ENCODE measurements at regions not wholly inside any gene's neighbourhood (a gene's known extent, or its start where the extent isn't known, plus 50 kb on each side); places are given as distances from the start of the nearest gene placed in this dataset.
"Not testable (repeated sequence)": the region's sequence is repeated elsewhere in the genome, so short reads cannot be mapped to it uniquely, and the experiment has no call there.

DNA sequence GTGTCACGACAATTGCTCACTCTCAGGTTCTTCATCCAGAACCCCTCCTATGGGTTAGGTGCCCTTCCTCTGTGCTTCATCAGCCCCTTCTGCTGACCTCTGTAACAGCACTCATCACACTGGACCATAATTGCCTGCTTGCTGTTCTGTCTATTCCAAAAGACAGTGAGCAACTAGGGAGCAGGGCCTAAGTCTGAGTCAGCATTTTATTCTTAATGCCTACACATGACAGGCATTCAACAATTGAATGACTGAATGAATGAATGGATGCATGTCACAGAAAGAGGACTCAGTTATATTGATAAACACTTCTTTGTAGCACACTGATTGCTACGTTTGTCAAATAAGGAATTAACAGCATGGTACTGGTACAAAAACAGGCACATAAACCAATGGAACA is 317.0 kb downstream of the ZIC3 start:
- TF ChIP-seq, protein P1, sequence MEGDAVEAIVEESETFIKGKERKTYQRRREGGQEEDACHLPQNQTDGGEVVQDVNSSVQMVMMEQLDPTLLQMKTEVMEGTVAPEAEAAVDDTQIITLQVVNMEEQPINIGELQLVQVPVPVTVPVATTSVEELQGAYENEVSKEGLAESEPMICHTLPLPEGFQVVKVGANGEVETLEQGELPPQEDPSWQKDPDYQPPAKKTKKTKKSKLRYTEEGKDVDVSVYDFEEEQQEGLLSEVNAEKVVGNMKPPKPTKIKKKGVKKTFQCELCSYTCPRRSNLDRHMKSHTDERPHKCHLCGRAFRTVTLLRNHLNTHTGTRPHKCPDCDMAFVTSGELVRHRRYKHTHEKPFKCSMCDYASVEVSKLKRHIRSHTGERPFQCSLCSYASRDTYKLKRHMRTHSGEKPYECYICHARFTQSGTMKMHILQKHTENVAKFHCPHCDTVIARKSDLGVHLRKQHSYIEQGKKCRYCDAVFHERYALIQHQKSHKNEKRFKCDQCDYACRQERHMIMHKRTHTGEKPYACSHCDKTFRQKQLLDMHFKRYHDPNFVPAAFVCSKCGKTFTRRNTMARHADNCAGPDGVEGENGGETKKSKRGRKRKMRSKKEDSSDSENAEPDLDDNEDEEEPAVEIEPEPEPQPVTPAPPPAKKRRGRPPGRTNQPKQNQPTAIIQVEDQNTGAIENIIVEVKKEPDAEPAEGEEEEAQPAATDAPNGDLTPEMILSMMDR (IDR thresholded peaks at IDR 0.05; ENCODE audit: low read depth, low read length, missing control alignments) = no peak
- Histone ChIP-seq H3K27me3 (replicated peaks) (no peaks in the 10 kb centered on the region), H3K4me3 (ENCODE audit: low read depth, low read length) (no peak overlapping the region), H3K36me3 (replicated peaks) (no peaks in the 10 kb centered on the region), H3K27ac (no peak overlapping the region)
- in situ Hi-C loops (cut with HindIII; ENCODE audit: low pct_ligation_motif_present, low sequenced_read_pairs) = no loop called here
- DNase-seq = no peak

DNA sequence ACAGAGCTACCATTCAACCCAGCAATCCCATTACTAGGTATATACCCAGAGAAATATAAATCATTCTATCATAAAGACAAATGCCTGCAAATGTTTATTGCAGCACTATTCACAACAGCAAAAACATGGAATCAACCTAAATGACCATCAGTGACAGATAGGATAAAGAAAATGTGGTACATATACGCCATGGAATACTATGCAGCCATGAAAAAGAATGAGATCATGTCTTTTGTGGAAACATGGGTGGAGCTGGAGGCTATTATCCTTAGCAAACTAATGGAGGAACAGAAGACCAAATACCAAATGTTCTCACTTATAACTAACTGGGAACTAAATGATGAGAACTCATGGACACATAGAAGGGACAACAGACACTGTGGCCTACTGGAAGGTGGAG is 318.9 kb downstream of the ZIC3 start:
- H3K27me3 ChIP-seq (replicated peaks); H3K4me3 ChIP-seq (ENCODE audit: low read depth, low read length); H3K27ac ChIP-seq; in situ Hi-C loops (cut with HindIII; ENCODE audit: low pct_ligation_motif_present, low sequenced_read_pairs); H3K36me3 ChIP-seq (replicated peaks); DNase-seq: not testable (repeated sequence)

DNA sequence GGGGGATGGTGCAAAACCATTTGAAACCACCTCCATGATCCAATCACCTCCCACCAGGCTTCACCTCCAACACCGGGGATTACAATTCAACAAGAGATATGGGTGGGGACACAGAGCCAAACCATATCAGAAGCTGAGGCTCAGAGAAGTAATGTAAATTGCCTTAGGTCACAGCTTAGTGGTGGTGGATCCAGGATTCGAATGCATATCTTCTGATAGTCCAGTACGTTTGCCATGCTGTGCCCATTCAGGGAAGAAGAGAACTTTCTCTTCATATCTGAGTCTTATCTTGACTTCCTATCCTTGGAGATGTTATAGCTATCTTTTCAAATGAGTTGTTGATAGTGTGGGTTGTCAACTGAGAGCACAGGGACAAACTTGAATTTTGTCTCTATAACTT is 325.5 kb downstream of the ZIC3 start:
- Histone ChIP-seq H3K27me3 (replicated peaks) (no peaks in the 10 kb centered on the region), H3K27ac (no peak overlapping the region), H3K4me3 (ENCODE audit: low read depth, low read length) (no peak overlapping the region), H3K36me3 (replicated peaks) (no peaks in the 10 kb centered on the region)
- no peak for DNase-seq
- in situ Hi-C loops (cut with HindIII; ENCODE audit: low pct_ligation_motif_present, low sequenced_read_pairs) = no loop called here
- TF ChIP-seq, protein P1 (IDR thresholded peaks at IDR 0.05; ENCODE audit: low read depth, low read length, missing control alignments) = no peak

DNA sequence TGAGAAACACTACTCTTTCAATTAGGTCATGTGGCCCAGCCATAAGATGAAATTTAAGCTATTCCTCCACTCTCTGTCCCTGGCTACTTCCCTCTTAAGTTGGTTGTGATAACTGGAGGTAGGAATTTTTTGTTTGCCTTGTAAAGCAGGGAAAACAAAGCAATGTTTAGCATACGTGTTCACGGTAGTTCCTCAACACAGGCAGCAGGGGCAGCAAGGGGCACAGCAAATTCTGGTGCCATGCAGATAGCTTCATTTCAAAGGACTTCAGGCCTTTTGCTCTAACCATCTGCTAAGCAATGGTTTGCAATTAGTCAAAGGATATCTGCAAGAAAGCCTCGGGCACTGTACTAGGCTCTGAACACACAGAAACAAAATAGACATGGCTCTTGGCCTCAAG is 330.2 kb downstream of the ZIC3 start:
- TF ChIP-seq, protein P1 (IDR thresholded peaks at IDR 0.05; ENCODE audit: low read depth, low read length, missing control alignments) = no peak
- Histone ChIP-seq H3K27ac (no peak overlapping the region), H3K4me3 (ENCODE audit: low read depth, low read length) (no peak overlapping the region), H3K36me3 (replicated peaks) (no peaks in the 10 kb centered on the region), H3K27me3 (replicated peaks) (no peaks in the 10 kb centered on the region)
- in situ Hi-C loops (cut with HindIII; ENCODE audit: low pct_ligation_motif_present, low sequenced_read_pairs) = no loop called here
- no peak for DNase-seq

DNA sequence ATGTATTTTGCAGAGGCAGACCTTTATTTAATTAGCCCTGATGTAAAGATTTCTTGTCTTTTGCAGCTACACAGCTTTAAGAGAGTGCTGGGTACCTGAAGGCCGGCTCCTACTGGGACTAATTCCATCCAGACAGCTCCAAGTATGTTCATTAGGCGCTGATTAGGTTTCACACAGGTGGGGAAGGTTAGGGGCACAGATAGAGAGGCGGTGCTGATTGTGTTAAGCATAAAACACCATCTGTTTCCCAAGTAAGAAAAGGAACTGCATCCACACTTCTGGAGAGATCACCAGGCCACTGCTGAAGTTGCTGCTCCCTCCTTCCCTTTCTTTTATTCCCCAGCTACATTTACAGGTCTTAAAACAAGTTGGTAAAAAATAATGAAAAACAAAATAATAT is 349.5 kb downstream of the ZIC3 start:
- in situ Hi-C loops (cut with HindIII; ENCODE audit: low pct_ligation_motif_present, low sequenced_read_pairs) = no loop called here
- no peaks in the 10 kb centered on the region for H3K27me3 ChIP-seq (replicated peaks)
- H3K27ac ChIP-seq = no peak overlapping the region
- H3K4me3 ChIP-seq (ENCODE audit: low read depth, low read length) = no peak overlapping the region
- TF ChIP-seq, protein P1 (IDR thresholded peaks at IDR 0.05; ENCODE audit: low read depth, low read length, missing control alignments) = no peak
- DNase-seq = no peak
- no peaks in the 10 kb centered on the region for H3K36me3 ChIP-seq (replicated peaks)

DNA sequence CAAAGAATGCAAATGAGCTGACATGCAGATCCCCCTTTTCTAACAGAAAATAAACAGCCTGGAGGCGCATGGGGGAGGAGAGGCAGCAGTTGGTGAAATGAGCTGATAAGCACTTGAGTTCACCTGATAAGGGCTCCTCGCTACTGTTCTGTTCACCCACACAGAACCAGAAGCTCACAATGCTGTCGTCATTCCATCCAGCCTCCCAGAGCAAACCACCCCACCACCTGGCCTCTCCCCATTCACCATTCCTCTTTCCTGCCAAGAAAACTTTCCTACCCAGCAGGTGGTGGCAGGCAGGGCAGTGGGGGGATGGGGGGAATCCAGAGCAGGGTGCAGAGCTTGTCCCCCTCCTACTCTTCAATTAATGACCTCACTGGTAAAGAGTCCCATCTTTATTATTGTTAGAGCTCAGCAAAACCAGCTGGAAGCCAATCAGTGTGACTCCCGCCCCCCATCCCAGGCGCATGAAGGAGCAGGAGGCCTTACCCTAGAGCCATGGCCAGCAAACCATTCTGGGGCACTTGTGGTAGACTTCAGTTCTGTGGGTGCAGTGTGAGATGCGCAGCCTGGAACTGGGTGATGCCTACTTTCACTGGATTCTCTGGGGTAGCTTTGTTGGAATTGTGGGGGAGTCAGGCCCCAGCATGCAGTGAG is 350.3 kb downstream of the ZIC3 start:
- no peak overlapping the region for H3K27ac ChIP-seq
- TF ChIP-seq, protein P1 (IDR thresholded peaks at IDR 0.05; ENCODE audit: low read depth, low read length, missing control alignments) = no peak
- in situ Hi-C loops (cut with HindIII; ENCODE audit: low pct_ligation_motif_present, low sequenced_read_pairs) = no loop called here

More for the DNA sequence above, 350.3 kb downstream of the ZIC3 start:
- Histone ChIP-seq H3K27me3 (replicated peaks) (no peaks in the 10 kb centered on the region), H3K4me3 (ENCODE audit: low read depth, low read length) (no peak overlapping the region), H3K36me3 (replicated peaks) (no peaks in the 10 kb centered on the region)
- DNase-seq = no peak
